Skeletal muscle tissue (tissue), 3 donors: ENCODE measurements at regions not wholly inside any gene's neighbourhood (a gene's known extent, or its start where the extent isn't known, plus 50 kb on each side); places are given as distances from the start of the nearest gene placed in this dataset.

Experiments
- H3K27ac ChIP-seq: one replicate; pipeline ENCODE4 v1.7.0; 2013; ENCODE audit warnings: mild to moderate bottlenecking, low read depth, low read length, inconsistent platforms
- H3K27me3 ChIP-seq, 3 donors: one replicate each; pipeline ENCODE4 v1.7.0; 2013; ENCODE audit warnings: low read length in 3 of 3; ENCODE audit not compliant: control insufficient read depth in 3 of 3, insufficient read depth in 3 of 3
- H3K36me3 ChIP-seq, 3 donors: one replicate each; pipeline ENCODE4 v1.7.0; 2013; ENCODE audit warnings: low read length in 3 of 3; ENCODE audit not compliant: control insufficient read depth in 3 of 3, insufficient read depth in 3 of 3
- H3K4me1 ChIP-seq, 3 donors: one replicate each; pipeline ENCODE4 v1.7.0; 2013; ENCODE audit warnings: low read length in 3 of 3, mild to moderate bottlenecking in 3 of 3; ENCODE audit not compliant: control insufficient read depth in 3 of 3, insufficient read depth in 3 of 3
- H3K4me3 ChIP-seq, 3 donors: one replicate each; pipeline ENCODE4 v1.7.0; 2013; ENCODE audit warnings: low read length in 3 of 3
- H3K9ac ChIP-seq, 3 donors: one replicate each; pipeline ENCODE4 v1.7.0; 2013; ENCODE audit warnings: low read length in 3 of 3, mild to moderate bottlenecking in 3 of 3, moderate library complexity in 2 of 3, low read depth in 1 of 3
- H3K9me3 ChIP-seq, 3 donors: one replicate each; pipeline ENCODE4 v1.7.0; 2013; ENCODE audit warnings: low read length in 3 of 3; ENCODE audit not compliant: control insufficient read depth in 3 of 3
- donor health status: Osteomylitis.

- no peaks in the 10 kb centered on the region for H3K9me3 ChIP-seq
These were observed 620.5 kb upstream of the SEMA6A start for GRCh38 chr5:117195076-117195475.

GRCh38 chr5:117191251-117191650 is 616.6 kb upstream of the SEMA6A start:
- H3K4me3 ChIP-seq: no peak overlapping the region
- no peaks in the 10 kb centered on the region for H3K27me3 ChIP-seq
- no peaks in the 10 kb centered on the region for H3K9me3 ChIP-seq
- H3K4me1 ChIP-seq: no peaks in the 10 kb centered on the region
- no peaks in the 10 kb centered on the region for H3K36me3 ChIP-seq
- H3K27ac ChIP-seq: no peak overlapping the region
- no peak overlapping the region for H3K9ac ChIP-seq

More at GRCh38 chr5:117195076-117195475, 620.5 kb upstream of the SEMA6A start:
- H3K36me3 ChIP-seq: no peaks in the 10 kb centered on the region
- H3K27me3 ChIP-seq: no peaks in the 10 kb centered on the region
- no peaks in the 10 kb centered on the region for H3K4me1 ChIP-seq
- no peak overlapping the region for H3K9ac ChIP-seq
- H3K27ac ChIP-seq: no peak overlapping the region
- no peak overlapping the region for H3K4me3 ChIP-seq

GRCh38 chr5:117189784-117190183 is 615.2 kb upstream of the SEMA6A start:
- no peaks in the 10 kb centered on the region for H3K27me3 ChIP-seq
- no peaks in the 10 kb centered on the region for H3K4me1 ChIP-seq
- H3K27ac ChIP-seq: no peak overlapping the region
- no peak overlapping the region for H3K9ac ChIP-seq
- H3K4me3 ChIP-seq: no peak overlapping the region
- no peaks in the 10 kb centered on the region for H3K36me3 ChIP-seq
- no peaks in the 10 kb centered on the region for H3K9me3 ChIP-seq

- Histone ChIP-seq H3K27me3 (no peaks in the 10 kb centered on the region), H3K36me3 (no peaks in the 10 kb centered on the region), H3K27ac (no peak overlapping the region), H3K9ac (no peak overlapping the region), H3K4me3 (no peak overlapping the region), H3K4me1 (no peaks in the 10 kb centered on the region), H3K9me3 (no peaks in the 10 kb centered on the region)
These were observed 613.6 kb upstream of the SEMA6A start for GRCh38 chr5:117188211-117188610.

- no peak overlapping the region for H3K4me3 ChIP-seq
- H3K36me3 ChIP-seq: no peaks in the 10 kb centered on the region
- H3K9me3 ChIP-seq: no peaks in the 10 kb centered on the region
- no peak overlapping the region for H3K9ac ChIP-seq
- no peaks in the 10 kb centered on the region for H3K4me1 ChIP-seq
- H3K27me3 ChIP-seq: no peaks in the 10 kb centered on the region
- H3K27ac ChIP-seq: no peak overlapping the region
These were observed 612.1 kb upstream of the SEMA6A start for GRCh38 chr5:117186751-117187150.

- Histone ChIP-seq H3K4me1 (no peaks in the 10 kb centered on the region), H3K27me3 (no peaks in the 10 kb centered on the region), H3K27ac (no peak overlapping the region), H3K36me3 (no peaks in the 10 kb centered on the region), H3K4me3 (no peak overlapping the region), H3K9me3 (no peaks in the 10 kb centered on the region), H3K9ac (no peak overlapping the region)
These were observed 608.7 kb upstream of the SEMA6A start for GRCh38 chr5:117183326-117183725.

- Histone ChIP-seq H3K4me3 (no peak overlapping the region), H3K36me3 (no peaks in the 10 kb centered on the region), H3K27ac (no peak overlapping the region), H3K9ac (no peak overlapping the region), H3K9me3 (no peaks in the 10 kb centered on the region), H3K27me3 (no peaks in the 10 kb centered on the region), H3K4me1 (no peaks in the 10 kb centered on the region)
These were observed 607.5 kb upstream of the SEMA6A start for GRCh38 chr5:117182104-117182503.

- no peaks in the 10 kb centered on the region for H3K9me3 ChIP-seq
- no peak overlapping the region for H3K27ac ChIP-seq
- no peaks in the 10 kb centered on the region for H3K27me3 ChIP-seq
- H3K9ac ChIP-seq: no peak overlapping the region
- H3K36me3 ChIP-seq: no peaks in the 10 kb centered on the region
- H3K4me1 ChIP-seq: no peaks in the 10 kb centered on the region
- no peak overlapping the region for H3K4me3 ChIP-seq
These were observed 602.7 kb upstream of the SEMA6A start for GRCh38 chr5:117177302-117177701.

GRCh38 chr5:117165068-117165467 is 590.4 kb upstream of the SEMA6A start:
- no peak overlapping the region for H3K9ac ChIP-seq
- no peak overlapping the region for H3K4me3 ChIP-seq
- H3K36me3 ChIP-seq: no peaks in the 10 kb centered on the region
- H3K4me1 ChIP-seq: no peaks in the 10 kb centered on the region
- no peak overlapping the region for H3K27ac ChIP-seq
- no peaks in the 10 kb centered on the region for H3K9me3 ChIP-seq
- no peaks in the 10 kb centered on the region for H3K27me3 ChIP-seq

GRCh38 chr5:117161718-117162335 is 587.2 kb upstream of the SEMA6A start:
- Histone ChIP-seq H3K27me3 (no peaks in the 10 kb centered on the region), H3K4me3 (no peak overlapping the region), H3K9ac (no peak overlapping the region), H3K9me3 (no peaks in the 10 kb centered on the region), H3K4me1 (no peaks in the 10 kb centered on the region), H3K27ac (no peak overlapping the region), H3K36me3 (no peaks in the 10 kb centered on the region)
